ENCODE measurements at regions not wholly inside any gene's neighbourhood (a gene's known extent, or its start where the extent isn't known, plus 50 kb on each side); places are given as distances from the start of the nearest gene placed in this dataset.
"Not testable (repeated sequence)": the region's sequence is repeated elsewhere in the genome, so short reads cannot be mapped to it uniquely, and the experiment has no call there.

- no peaks in the 10 kb centered on the region for H3K27me3 ChIP-seq (replicated peaks; ENCODE audit: control insufficient read depth, insufficient read depth, low read length)
- TF ChIP-seq CTCF (IDR thresholded peaks at IDR 0.05; ENCODE audit: insufficient read depth, low read length, poor library complexity, severe bottlenecking), result no peak
- no peak for DNase-seq (ENCODE audit: extremely low read depth, insufficient read length)
- H3K4me3 ChIP-seq (replicated peaks; ENCODE audit: low read depth, low read length), result no peak overlapping the region
- H3K36me3 ChIP-seq (ENCODE audit: control insufficient read depth, insufficient read depth, low read length), result no peaks in the 10 kb centered on the region
These were observed 445.5 kb downstream of the PTPRC start for GRCh38 chr1:199084293-199084692.

GRCh38 chr1:199085903-199086302 is 447.1 kb downstream of the PTPRC start:
- no peak for TF ChIP-seq CTCF (IDR thresholded peaks at IDR 0.05; ENCODE audit: insufficient read depth, low read length, poor library complexity, severe bottlenecking)

GRCh38 chr1:199087144-199087543 is 448.3 kb downstream of the PTPRC start:
- H3K27me3 ChIP-seq (replicated peaks; ENCODE audit: control insufficient read depth, insufficient read depth, low read length), result no peaks in the 10 kb centered on the region
- no peaks in the 10 kb centered on the region for H3K36me3 ChIP-seq (ENCODE audit: control insufficient read depth, insufficient read depth, low read length)
- no peak for DNase-seq (ENCODE audit: extremely low read depth, insufficient read length)
- no peak for TF ChIP-seq CTCF (IDR thresholded peaks at IDR 0.05; ENCODE audit: insufficient read depth, low read length, poor library complexity, severe bottlenecking)
- H3K4me3 ChIP-seq (replicated peaks; ENCODE audit: low read depth, low read length), result no peak overlapping the region

More at GRCh38 chr1:199085903-199086302, 447.1 kb downstream of the PTPRC start:
- H3K27me3 ChIP-seq (replicated peaks; ENCODE audit: control insufficient read depth, insufficient read depth, low read length), result no peaks in the 10 kb centered on the region
- H3K36me3 ChIP-seq (ENCODE audit: control insufficient read depth, insufficient read depth, low read length), result no peaks in the 10 kb centered on the region
- DNase-seq (ENCODE audit: extremely low read depth, insufficient read length), result no peak
- H3K4me3 ChIP-seq (replicated peaks; ENCODE audit: low read depth, low read length), result no peak overlapping the region

- Histone ChIP-seq H3K36me3 (ENCODE audit: control insufficient read depth, insufficient read depth, low read length) (no peaks in the 10 kb centered on the region), H3K4me3 (replicated peaks; ENCODE audit: low read depth, low read length) (no peak overlapping the region), H3K27me3 (replicated peaks; ENCODE audit: control insufficient read depth, insufficient read depth, low read length) (no peaks in the 10 kb centered on the region)
- DNase-seq (ENCODE audit: extremely low read depth, insufficient read length), result peak; percentile 51
- no peak for TF ChIP-seq CTCF (IDR thresholded peaks at IDR 0.05; ENCODE audit: insufficient read depth, low read length, poor library complexity, severe bottlenecking)
These were observed 450.7 kb downstream of the PTPRC start for GRCh38 chr1:199089393-199090122.

- not testable (repeated sequence) for H3K27me3 ChIP-seq (replicated peaks; ENCODE audit: control insufficient read depth, insufficient read depth, low read length); DNase-seq (ENCODE audit: extremely low read depth, insufficient read length); H3K4me3 ChIP-seq (replicated peaks; ENCODE audit: low read depth, low read length); H3K36me3 ChIP-seq (ENCODE audit: control insufficient read depth, insufficient read depth, low read length)
These were observed 456.8 kb downstream of the PTPRC start for GRCh38 chr1:199095628-199096027.

- Histone ChIP-seq H3K4me3 (replicated peaks; ENCODE audit: low read depth, low read length) (no peak overlapping the region), H3K36me3 (ENCODE audit: control insufficient read depth, insufficient read depth, low read length) (no peaks in the 10 kb centered on the region), H3K27me3 (replicated peaks; ENCODE audit: control insufficient read depth, insufficient read depth, low read length) (no peaks in the 10 kb centered on the region)
- no peak for DNase-seq (ENCODE audit: extremely low read depth, insufficient read length)
- no peak for TF ChIP-seq CTCF (IDR thresholded peaks at IDR 0.05; ENCODE audit: insufficient read depth, low read length, poor library complexity, severe bottlenecking)
These were observed 457.8 kb downstream of the PTPRC start for GRCh38 chr1:199096591-199096990.

Measured in GM06990 (cell line).